ENCODE measurements at regions not wholly inside any gene's neighbourhood (a gene's known extent, or its start where the extent isn't known, plus 50 kb on each side); places are given as distances from the start of the nearest gene placed in this dataset.

DNA sequence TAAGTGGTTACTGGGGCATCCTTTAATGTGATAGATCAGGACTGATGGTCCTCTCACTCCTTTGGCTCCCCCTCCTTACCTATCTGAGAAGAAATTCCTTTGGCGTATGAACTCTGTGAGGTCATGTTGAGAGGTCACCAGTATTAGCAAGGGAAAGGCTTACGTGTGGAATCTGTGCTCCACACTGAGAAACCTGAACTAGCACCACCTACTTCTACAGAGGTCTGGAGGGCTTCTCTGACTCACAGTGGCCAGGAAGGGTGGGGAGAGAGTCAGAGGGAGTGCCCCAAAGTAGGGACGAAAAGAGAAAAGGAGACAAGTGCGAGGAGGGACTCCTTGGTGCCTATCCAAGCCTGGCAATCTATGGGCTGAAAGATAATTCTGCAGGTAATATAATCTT lies 348.6 kb downstream of the TNS1 start:
- intact Hi-C loops (cut with DNase I; ENCODE audit: low total_unique reads), result no loop called here
- peak overlapping the region; percentile 65 to 93 for H3K27ac ChIP-seq
- WGBS, 2 donors, result 77 to 89% methylated on average over 4 of the region's 4 CpGs

DNA sequence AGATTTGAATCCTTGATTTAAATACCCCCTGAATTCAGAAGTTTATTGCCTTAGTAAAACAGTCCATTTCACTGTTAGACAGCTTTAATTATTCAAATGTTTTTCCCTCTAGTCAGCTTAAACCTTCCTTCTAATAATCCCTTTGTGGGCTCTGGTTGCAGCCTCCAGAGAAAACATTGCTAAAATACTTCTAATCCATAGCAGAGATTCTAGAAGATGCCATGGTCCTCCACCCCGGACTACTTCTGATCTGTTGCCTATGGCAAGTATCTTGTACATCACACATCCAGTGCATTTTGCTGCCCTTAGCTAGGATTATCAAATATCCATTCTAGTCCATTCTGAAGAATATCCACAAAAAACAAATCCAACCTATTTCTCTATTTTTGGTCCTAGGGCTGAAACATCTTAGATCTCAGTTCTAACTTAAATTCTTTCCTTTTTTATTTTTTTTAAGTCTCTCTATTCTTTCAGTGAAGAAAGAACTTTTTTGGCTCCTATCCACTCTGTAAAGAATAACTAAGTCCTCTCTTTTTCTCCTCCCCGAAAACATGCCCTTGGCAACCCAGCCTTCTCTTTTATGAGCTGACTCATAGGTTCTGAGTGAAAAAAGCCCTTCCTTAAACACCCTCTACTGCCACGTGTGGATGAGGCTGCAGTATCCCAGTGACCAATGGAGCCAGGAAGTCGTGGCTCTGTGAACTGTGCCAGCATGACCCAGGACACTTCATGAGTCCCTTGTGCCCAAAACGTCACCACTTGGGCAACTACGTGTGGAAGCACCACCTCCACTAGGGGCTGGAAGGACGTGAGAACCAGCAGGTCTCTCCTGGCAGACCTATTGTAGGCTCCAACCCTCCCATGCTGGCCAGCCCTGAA lies 349.8 kb downstream of the TNS1 start:
- peak; percentile 73 for DNase-seq
- TF ChIP-seq, protein P1, sequence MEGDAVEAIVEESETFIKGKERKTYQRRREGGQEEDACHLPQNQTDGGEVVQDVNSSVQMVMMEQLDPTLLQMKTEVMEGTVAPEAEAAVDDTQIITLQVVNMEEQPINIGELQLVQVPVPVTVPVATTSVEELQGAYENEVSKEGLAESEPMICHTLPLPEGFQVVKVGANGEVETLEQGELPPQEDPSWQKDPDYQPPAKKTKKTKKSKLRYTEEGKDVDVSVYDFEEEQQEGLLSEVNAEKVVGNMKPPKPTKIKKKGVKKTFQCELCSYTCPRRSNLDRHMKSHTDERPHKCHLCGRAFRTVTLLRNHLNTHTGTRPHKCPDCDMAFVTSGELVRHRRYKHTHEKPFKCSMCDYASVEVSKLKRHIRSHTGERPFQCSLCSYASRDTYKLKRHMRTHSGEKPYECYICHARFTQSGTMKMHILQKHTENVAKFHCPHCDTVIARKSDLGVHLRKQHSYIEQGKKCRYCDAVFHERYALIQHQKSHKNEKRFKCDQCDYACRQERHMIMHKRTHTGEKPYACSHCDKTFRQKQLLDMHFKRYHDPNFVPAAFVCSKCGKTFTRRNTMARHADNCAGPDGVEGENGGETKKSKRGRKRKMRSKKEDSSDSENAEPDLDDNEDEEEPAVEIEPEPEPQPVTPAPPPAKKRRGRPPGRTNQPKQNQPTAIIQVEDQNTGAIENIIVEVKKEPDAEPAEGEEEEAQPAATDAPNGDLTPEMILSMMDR (IDR thresholded peaks at IDR 0.05), result peak in 1 of 3 experiments; percentile 9
- no peak for TF ChIP-seq POLR2A (IDR thresholded peaks at IDR 0.05)
- no peaks in the 10 kb centered on the region for H3K36me3 ChIP-seq (ENCODE audit: low read depth, missing control alignments)
- no peaks in the 10 kb centered on the region for H3K9me3 ChIP-seq
- H3K4me1 ChIP-seq, result peaks cover 29% of the 10 kb centered on the region
- no peak overlapping the region for H3K4me3 ChIP-seq
- intact Hi-C loops (cut with DNase I; ENCODE audit: low total_unique reads), result no loop called here
- WGBS, 2 donors, result 50 to 51% methylated on average over 7 of the region's 7 CpGs
- peak overlapping the region; percentile 65 to 93 for H3K27ac ChIP-seq
- no peaks in the 10 kb centered on the region for H3K27me3 ChIP-seq

More for the DNA sequence above, 348.6 kb downstream of the TNS1 start:
- Histone ChIP-seq H3K9me3 (no peaks in the 10 kb centered on the region), H3K36me3 (ENCODE audit: low read depth, missing control alignments) (no peaks in the 10 kb centered on the region), H3K4me1 (peaks cover 29% of the 10 kb centered on the region), H3K4me3 (no peak overlapping the region), H3K27me3 (no peaks in the 10 kb centered on the region)
- no peak for TF ChIP-seq POLR2A (IDR thresholded peaks at IDR 0.05)
- TF ChIP-seq, protein P1 (IDR thresholded peaks at IDR 0.05), result no peak
- no peak for DNase-seq

DNA sequence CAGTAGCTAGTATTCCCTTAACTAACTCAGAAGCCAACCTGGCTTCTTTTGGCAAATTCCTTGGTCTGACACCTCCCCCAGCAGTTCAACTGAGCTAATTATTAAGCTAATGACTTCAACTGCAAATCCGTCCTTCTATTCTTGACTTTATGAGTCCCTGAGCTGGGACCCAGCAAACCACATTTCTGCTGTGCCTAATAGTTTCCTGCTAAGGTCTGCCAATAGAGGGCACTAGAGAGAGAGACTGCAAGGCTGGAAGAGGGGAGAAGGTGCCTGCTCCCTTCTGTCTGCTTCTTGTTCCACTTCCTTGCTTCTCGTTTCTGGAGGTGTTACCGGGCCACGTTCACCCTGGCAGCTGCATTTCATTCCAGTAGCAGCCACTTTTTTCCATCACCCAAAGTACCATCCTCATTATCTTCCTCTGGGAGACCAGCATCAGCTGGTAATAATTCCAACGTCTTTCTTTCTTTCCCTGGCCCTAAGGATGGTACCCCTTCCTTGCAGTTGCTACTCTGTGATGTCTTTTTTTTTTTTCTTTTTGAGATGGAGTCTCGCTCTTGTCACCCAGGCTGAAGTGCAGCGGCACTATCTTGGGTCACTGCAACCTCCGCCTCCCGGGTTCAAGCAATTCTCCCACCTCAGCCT lies 352.0 kb downstream of the TNS1 start:
- no peaks in the 10 kb centered on the region for H3K27me3 ChIP-seq
- peak; percentile 51 for DNase-seq
- intact Hi-C loops (cut with DNase I; ENCODE audit: low total_unique reads), result no loop called here
- H3K4me3 ChIP-seq, result no peak overlapping the region
- H3K9me3 ChIP-seq, result no peaks in the 10 kb centered on the region
- H3K36me3 ChIP-seq (ENCODE audit: low read depth, missing control alignments), result no peaks in the 10 kb centered on the region
- H3K27ac ChIP-seq, result no peak overlapping the region
- peaks cover 12% of the 10 kb centered on the region for H3K4me1 ChIP-seq
- 63 to 72% methylated on average over 9 of the region's 9 CpGs for WGBS, 2 donors
- TF ChIP-seq, protein P1 (IDR thresholded peaks at IDR 0.05), result peak; percentile 23 to 73 (median 66)
- TF ChIP-seq POLR2A (IDR thresholded peaks at IDR 0.05), result no peak

DNA sequence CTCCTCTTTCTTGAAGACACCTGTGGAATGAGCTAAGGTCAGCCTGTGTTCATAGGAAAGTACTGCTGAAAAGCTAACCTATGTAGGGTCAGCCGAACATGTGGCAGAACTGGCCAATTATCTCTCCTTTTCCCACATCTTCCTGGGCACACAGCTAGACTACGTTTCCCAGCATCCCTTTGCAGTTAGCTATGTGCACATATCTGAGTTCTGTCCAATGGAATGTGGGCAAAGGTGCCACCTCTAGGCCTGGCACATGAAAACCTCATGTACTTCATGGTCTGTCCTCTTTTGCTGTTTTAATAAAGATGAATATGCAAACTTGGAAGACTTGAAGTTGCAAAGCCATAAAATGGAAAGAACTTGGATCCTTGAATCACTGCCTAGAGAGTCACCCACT lies 352.6 kb downstream of the TNS1 start:
- Histone ChIP-seq H3K36me3 (ENCODE audit: low read depth, missing control alignments) (no peaks in the 10 kb centered on the region), H3K9me3 (no peaks in the 10 kb centered on the region), H3K27ac (peak overlapping the region in 1 of 2 donors; percentile 13), H3K27me3 (no peaks in the 10 kb centered on the region), H3K4me1 (peaks cover 6% of the 10 kb centered on the region), H3K4me3 (no peak overlapping the region)
- WGBS, 2 donors, result 96 to 100% methylated on average over 2 of the region's 2 CpGs
- no peak for DNase-seq
- intact Hi-C loops (cut with DNase I; ENCODE audit: low total_unique reads), result no loop called here
- TF ChIP-seq, protein P1 (IDR thresholded peaks at IDR 0.05), result no peak
- no peak for TF ChIP-seq POLR2A (IDR thresholded peaks at IDR 0.05)

Measured in testis (tissue), 2 donors.